K562 (cell line): ENCODE measurements at regions not wholly inside any gene's neighbourhood (a gene's known extent, or its start where the extent isn't known, plus 50 kb on each side); places are given as distances from the start of the nearest gene placed in this dataset.

Experiments
- ATAC-seq: fragments of 200-7000 bp; cut with Tn5 transposase; 3 replicates; pipeline ENCODE4 v1.9.1; 2020; ENCODE audit warnings: moderate library complexity
- BruUV-seq: library from RNA; stranded (reverse); fragments of 400-500 nt; replicated peaks from 2 replicates; lab custom pipeline; 2021; lab: Mats Ljungman, UMichigan
- CTCF ChIA-PET: fragments of 300-600 bp; formaldehyde crosslinking; extraction: SDS; loops from one replicate; lab custom pipeline; 2021; ENCODE audit warnings: low intra/inter-chr PET ratio; lab: Yijun Ruan, JAX
- POLR2A ChIA-PET: fragments of 300-600, 350-650 bp; sonication (Branson Sonifier 250); formaldehyde crosslinking; extraction: SDS; loops from one replicate; lab custom pipeline; 2021; ENCODE audit warnings: antibody characterized with exemption, inconsistent platforms; lab: Yijun Ruan, JAX
- DNase-seq, 4 experiments: peaks; one replicate each; pipeline versions ENCODE4 v3.0.0 to v3.0.0-alpha.2; 2011 to 2018; ENCODE audit warnings: low spot score in 3 of 4, mixed read lengths in 3 of 4; ENCODE audit errors: extremely low read depth in 1 of 4
- FAIRE-seq: peaks from 2 replicates; lab custom pipeline; 2011; peaks lifted over from hg19 to GRCh38; lab: Jason Lieb, UNC
- H2AFZ ChIP-seq: 2 replicates; pipeline ENCODE4 v1.6.0; 2011; ENCODE audit warnings: low read depth, low read length, control low read depth, inconsistent platforms
- H3K27ac ChIP-seq: fragments of 200-600 bp; 3 replicates; pipeline ENCODE4 v1.8.0; 2011; ENCODE audit warnings: low read depth, mild to moderate bottlenecking, control low read depth, inconsistent platforms, low read length, moderate library complexity, mixed read lengths; ENCODE audit errors: extremely low read depth
- H3K27me3 ChIP-seq, 2 experiments: fragments of 300-600 bp in 1 of 2; 2 replicates in 1 of 2; 3 replicates in 1 of 2; pipeline versions ENCODE4 v1.6.0 to v1.8.0; 2011; ENCODE audit warnings: inconsistent platforms in 2 of 2, low read length in 2 of 2, mild to moderate bottlenecking in 1 of 2, mixed read lengths in 1 of 2, moderate library complexity in 1 of 2; ENCODE audit not compliant: control insufficient read depth in 2 of 2, insufficient read depth in 2 of 2
- H3K36me3 ChIP-seq: fragments of 300-600 bp; 3 replicates; pipeline ENCODE4 v1.8.0; 2011; ENCODE audit warnings: mild to moderate bottlenecking, low read length, inconsistent platforms; ENCODE audit not compliant: control insufficient read depth, insufficient read depth
- H3K4me1 ChIP-seq, 2 experiments: fragments of 200-600 bp in 1 of 2; replicated peaks in 1 of 2; 2 replicates in 1 of 2; 3 replicates in 1 of 2; pipeline versions ENCODE4 v1.5.1 to v1.8.0; 2011; ENCODE audit warnings: inconsistent platforms in 2 of 2, low read length in 2 of 2, mild to moderate bottlenecking in 1 of 2, mixed read lengths in 1 of 2, moderate library complexity in 1 of 2; ENCODE audit not compliant: control insufficient read depth in 2 of 2, insufficient read depth in 2 of 2
- H3K4me2 ChIP-seq: 2 replicates; pipeline ENCODE4 v1.6.1; 2011; ENCODE audit warnings: low read length, control low read depth, inconsistent platforms, mixed read lengths; ENCODE audit not compliant: insufficient read depth
- H3K4me3 ChIP-seq: fragments of 200-600 bp; sonication (generic), shearing (Covaris generic); 2 replicates; pipeline ENCODE4 v1.5.1; 2016; ENCODE audit warnings: control low read depth, inconsistent platforms
- H3K79me2 ChIP-seq: fragments of 200-600 bp; 3 replicates; pipeline ENCODE4 v1.8.0; 2011; ENCODE audit warnings: low read length, inconsistent platforms; ENCODE audit not compliant: control insufficient read depth, insufficient read depth
- H3K9ac ChIP-seq, 2 experiments: 2 replicates each; pipeline versions ENCODE4 v1.6.0 to v1.6.1; 2011; ENCODE audit warnings: low read depth in 2 of 2, low read length in 2 of 2, control low read depth in 1 of 2, inconsistent platforms in 1 of 2, mild to moderate bottlenecking in 1 of 2, mixed read lengths in 1 of 2; ENCODE audit not compliant: insufficient read depth in 1 of 2
- H3K9me1 ChIP-seq: one replicate; pipeline ENCODE4 v1.6.0; 2011; ENCODE audit warnings: inconsistent platforms, mild to moderate bottlenecking, low read length, moderate library complexity; ENCODE audit not compliant: control insufficient read depth, insufficient read depth
- H3K9me3 ChIP-seq: replicated peaks from 2 replicates; pipeline ENCODE4 v1.5.1; 2011; ENCODE audit warnings: low read depth, low read length, inconsistent platforms; ENCODE audit not compliant: control insufficient read depth, insufficient read depth
- H4K20me1 ChIP-seq: replicated peaks from 2 replicates; pipeline ENCODE4 v1.6.1; 2011; ENCODE audit warnings: low read length, inconsistent platforms, mixed read lengths; ENCODE audit not compliant: control insufficient read depth, insufficient read depth
- ATF7 ChIP-seq: fragments of 450-650 bp; IDR thresholded peaks from 2 replicates; pipeline ENCODE4 v1.7.1; 2014; ENCODE audit warnings: mild to moderate bottlenecking, moderate library complexity
- C11orf30 ChIP-seq: fragments of 450-650 bp; IDR thresholded peaks from 2 replicates; pipeline ENCODE4 v1.6.1; 2016; ENCODE audit warnings: low read depth, mild to moderate bottlenecking
- DACH1 ChIP-seq: fragments of 450-650 bp; IDR thresholded peaks from 2 replicates; pipeline ENCODE4 v1.6.1; 2018; ENCODE audit not compliant: partially characterized antibody
- HMGN3 ChIP-seq: IDR thresholded peaks from 2 replicates; pipeline ENCODE4 v1.6.1; 2011; ENCODE audit warnings: borderline replicate concordance, low read depth, mild to moderate bottlenecking, mixed read lengths, low read length; ENCODE audit not compliant: insufficient read length; ENCODE audit errors: extremely low read depth
- MAFF ChIP-seq: IDR thresholded peaks from 2 replicates; pipeline ENCODE4 v1.6.1; 2012; ENCODE audit warnings: low read length, improper control_type of control experiment
- MAFG ChIP-seq: fragments of 450-650 bp; conservative IDR thresholded peaks from 2 replicates; pipeline ENCODE4 v1.6.1; 2016; ENCODE audit warnings: missing genetic modification characterization, missing compliant biosample characterization
- MAFK ChIP-seq: IDR thresholded peaks from 2 replicates; pipeline ENCODE4 v1.6.1; 2011; ENCODE audit warnings: low read length, improper control_type of control experiment
- MIER1 ChIP-seq: fragments of 450-650 bp; IDR thresholded peaks from 2 replicates; pipeline ENCODE4 v1.6.1; 2016; ENCODE audit warnings: antibody characterized with exemption, mild to moderate bottlenecking, low read depth
- NFATC3 ChIP-seq: fragments of 450-650 bp; IDR thresholded peaks from 2 replicates; pipeline ENCODE4 v1.6.1; 2017; ENCODE audit warnings: mild to moderate bottlenecking
- NONO ChIP-seq, 2 experiments: fragments of 200-400 bp in 1 of 2; fragments of 450-650 bp in 1 of 2; formaldehyde crosslinking in 1 of 2; IDR thresholded peaks; 2 replicates each; pipeline ENCODE4 v1.6.1; 2017; ENCODE audit warnings: low read depth in 2 of 2, mild to moderate bottlenecking in 2 of 2, moderate library complexity in 2 of 2, low read length in 1 of 2
- YY1 ChIP-seq, 3 experiments: IDR thresholded peaks; 2 replicates each; pipeline ENCODE4 v1.6.1; 2011; ENCODE audit warnings: low read length in 2 of 3, mild to moderate bottlenecking in 2 of 3, moderate library complexity in 2 of 3, borderline replicate concordance in 1 of 3, control low read depth in 1 of 3, low read depth in 1 of 3; ENCODE audit not compliant: insufficient read depth in 3 of 3, insufficient replicate concordance in 2 of 3, control insufficient read depth in 1 of 3, insufficient read length in 1 of 3; ENCODE audit errors: extremely low read depth in 1 of 3
- ZBTB1 ChIP-seq: sonication (generic); formaldehyde crosslinking; IDR thresholded peaks from 2 replicates; pipeline ENCODE4 v1.8.1; 2023; ENCODE audit warnings: missing genetic modification reagents, low read depth, mild to moderate bottlenecking, borderline replicate concordance
- ZNF316 ChIP-seq: fragments of 450-650 bp; IDR thresholded peaks from 2 replicates; pipeline ENCODE4 v1.6.1; 2016
- ZNF444 ChIP-seq: fragments of 250-450 bp; sonication (Bioruptor Pico); IDR thresholded peaks from 2 replicates; pipeline ENCODE4 v1.4.0; 2020; ENCODE audit warnings: mild to moderate bottlenecking, moderate library complexity
- ZNF445 ChIP-seq: fragments of 250-450 bp; sonication (Bioruptor Pico); IDR thresholded peaks from 2 replicates; pipeline ENCODE4 v1.4.0; 2020; ENCODE audit warnings: low read depth, mild to moderate bottlenecking, moderate library complexity
- WGBS: fragments of 100-300 bp; shearing (Covaris generic); methylation state at CpG from one replicate; pipeline ENCODE4 v1.1.6; 2016; ENCODE audit warnings: low coverage, mixed read lengths; ENCODE audit not compliant: insufficient coverage; ENCODE audit errors: missing lambda C conversion rate; 5-methylcytosine and 5-hydroxymethylcytosine counted together
- in situ Hi-C: fragments of 300-500 bp; cut with MboI; formaldehyde crosslinking; loops from 4 replicates; pipeline ENCODE4 v1.15.0; 2018; ENCODE audit warnings: inconsistent platforms, mixed read lengths
- intact Hi-C: fragments of 100-400 bp; cut with micrococcal nuclease; formaldehyde crosslinking; loops from 2 replicates; pipeline ENCODE4 v1.14.2; 2022
- TF ChIP-seq, protein P1 (sequence below): fragments of 150-350 bp; IDR thresholded peaks from 2 replicates; pipeline ENCODE4 v1.6.1; 2014; ENCODE audit warnings: low read depth, mild to moderate bottlenecking, low read length, borderline replicate concordance
- TF ChIP-seq, protein P2 (sequence below): fragments of 250-450 bp; sonication (Bioruptor Pico); IDR thresholded peaks from 2 replicates; pipeline ENCODE4 v1.8.0; 2021; ENCODE audit warnings: mild to moderate bottlenecking, moderate library complexity

DNA sequence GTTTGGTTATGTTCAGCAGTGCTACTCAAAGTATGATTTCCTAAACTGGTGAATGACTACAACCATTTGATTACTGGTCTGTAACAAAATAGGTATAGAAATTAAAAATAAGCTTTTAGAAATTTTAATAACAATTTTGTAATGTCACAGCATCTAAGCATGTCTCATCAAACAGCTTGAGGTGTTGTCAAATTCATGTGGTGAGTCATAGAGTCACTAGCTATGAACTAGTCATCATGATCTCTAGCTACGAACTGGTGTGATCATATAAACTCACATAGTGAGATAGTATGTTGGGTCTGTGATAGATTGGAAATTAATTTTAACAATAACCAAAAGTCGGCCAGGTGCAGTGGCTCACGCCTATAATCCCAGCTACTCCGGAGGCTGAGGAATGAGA is 213.9 kb upstream of the RBMS3 start (continued):
- TF ChIP-seq, protein P1, sequence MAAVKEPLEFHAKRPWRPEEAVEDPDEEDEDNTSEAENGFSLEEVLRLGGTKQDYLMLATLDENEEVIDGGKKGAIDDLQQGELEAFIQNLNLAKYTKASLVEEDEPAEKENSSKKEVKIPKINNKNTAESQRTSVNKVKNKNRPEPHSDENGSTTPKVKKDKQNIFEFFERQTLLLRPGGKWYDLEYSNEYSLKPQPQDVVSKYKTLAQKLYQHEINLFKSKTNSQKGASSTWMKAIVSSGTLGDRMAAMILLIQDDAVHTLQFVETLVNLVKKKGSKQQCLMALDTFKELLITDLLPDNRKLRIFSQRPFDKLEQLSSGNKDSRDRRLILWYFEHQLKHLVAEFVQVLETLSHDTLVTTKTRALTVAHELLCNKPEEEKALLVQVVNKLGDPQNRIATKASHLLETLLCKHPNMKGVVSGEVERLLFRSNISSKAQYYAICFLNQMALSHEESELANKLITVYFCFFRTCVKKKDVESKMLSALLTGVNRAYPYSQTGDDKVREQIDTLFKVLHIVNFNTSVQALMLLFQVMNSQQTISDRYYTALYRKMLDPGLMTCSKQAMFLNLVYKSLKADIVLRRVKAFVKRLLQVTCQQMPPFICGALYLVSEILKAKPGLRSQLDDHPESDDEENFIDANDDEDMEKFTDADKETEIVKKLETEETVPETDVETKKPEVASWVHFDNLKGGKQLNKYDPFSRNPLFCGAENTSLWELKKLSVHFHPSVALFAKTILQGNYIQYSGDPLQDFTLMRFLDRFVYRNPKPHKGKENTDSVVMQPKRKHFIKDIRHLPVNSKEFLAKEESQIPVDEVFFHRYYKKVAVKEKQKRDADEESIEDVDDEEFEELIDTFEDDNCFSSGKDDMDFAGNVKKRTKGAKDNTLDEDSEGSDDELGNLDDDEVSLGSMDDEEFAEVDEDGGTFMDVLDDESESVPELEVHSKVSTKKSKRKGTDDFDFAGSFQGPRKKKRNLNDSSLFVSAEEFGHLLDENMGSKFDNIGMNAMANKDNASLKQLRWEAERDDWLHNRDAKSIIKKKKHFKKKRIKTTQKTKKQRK, result no peak

DNA sequence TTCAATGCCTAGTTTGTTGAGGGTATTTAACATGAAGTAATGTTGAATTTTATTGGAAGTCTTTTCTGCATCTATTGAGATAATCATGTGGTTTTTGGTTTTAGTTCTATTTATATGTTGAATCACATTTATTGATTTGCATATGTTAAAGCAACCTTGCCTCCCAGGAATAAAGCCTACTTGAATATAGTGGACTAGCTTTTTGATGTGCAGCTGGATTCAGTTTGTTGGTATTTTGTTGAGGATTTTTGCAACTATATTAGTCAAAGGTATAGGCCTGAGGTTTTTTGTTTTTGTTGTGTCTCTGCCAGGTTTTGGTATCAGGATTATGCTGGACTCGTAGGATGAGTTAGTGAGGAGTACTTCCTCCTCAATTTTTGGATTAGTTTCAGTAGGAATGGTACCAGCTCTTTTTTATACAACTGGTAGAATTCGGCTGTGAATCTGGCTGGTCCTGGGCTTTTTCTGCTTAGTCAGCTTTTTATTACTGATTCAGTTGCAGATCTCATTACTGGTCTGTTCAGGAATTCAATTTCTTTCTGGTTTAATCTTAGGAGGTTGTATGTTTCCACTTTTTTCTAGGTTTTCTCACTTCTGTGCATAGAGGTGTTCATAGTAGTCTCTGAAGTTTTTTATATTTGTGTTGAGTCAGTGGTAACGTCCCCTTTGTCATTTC is 209.8 kb upstream of the RBMS3 start:
- DNase-seq (no peak), FAIRE-seq (no peak), ATAC-seq (no peak)
- WGBS, result 0% methylated on average over 3 of the region's 3 CpGs
- Histone ChIP-seq H3K36me3 (no peaks in the 10 kb centered on the region), H3K4me3 (no peak overlapping the region), H3K27ac (no peak overlapping the region), H3K9me1 (no peaks in the 10 kb centered on the region), H3K4me1 (no peaks in the 10 kb centered on the region), H3K79me2 (no peaks in the 10 kb centered on the region), H3K9ac (no peak overlapping the region), H2AFZ (no peak overlapping the region), H3K4me2 (no peak overlapping the region), H3K27me3 (no peaks in the 10 kb centered on the region), H4K20me1 (no peaks in the 10 kb centered on the region), H3K9me3 (no peaks in the 10 kb centered on the region)
- in situ Hi-C loops (no loop called here), intact Hi-C loops (no loop called here)
- POLR2A ChIA-PET, result no interaction called here
- no TSS peak for BruUV-seq
- CTCF ChIA-PET, result no interaction called here
- TF ChIP-seq MAFG (tag) (peak; percentile 82), ZBTB1 (CRISPR knock-in tag) (no peak), YY1 (IDR thresholded peaks at IDR 0.05; ENCODE audit: borderline replicate concordance in 1 of 3, control insufficient read depth in 1 of 3, extremely low read depth in 1 of 3, insufficient read depth in 3 of 3, insufficient read length in 1 of 3, insufficient replicate concordance in 2 of 3, low read depth in 1 of 3, low read length in 2 of 3) (no peak), MAFF (peak; percentile 94), C11orf30 (peak; percentile 75; the same call in 1 of the 2 replicates), MAFK (peak; percentile 96), DACH1 (no peak), ZNF445 (CRISPR knock-in tag) (no peak), NONO (IDR thresholded peaks at IDR 0.05; ENCODE audit: low read depth in 2 of 2, low read length in 1 of 2) (no peak), MIER1 (no peak), HMGN3 (no peak), NFATC3 (no peak), ZNF444 (CRISPR knock-in tag) (no peak), ZNF316 (peak; percentile 87), ATF7 (no peak)
- TF ChIP-seq, protein P2, sequence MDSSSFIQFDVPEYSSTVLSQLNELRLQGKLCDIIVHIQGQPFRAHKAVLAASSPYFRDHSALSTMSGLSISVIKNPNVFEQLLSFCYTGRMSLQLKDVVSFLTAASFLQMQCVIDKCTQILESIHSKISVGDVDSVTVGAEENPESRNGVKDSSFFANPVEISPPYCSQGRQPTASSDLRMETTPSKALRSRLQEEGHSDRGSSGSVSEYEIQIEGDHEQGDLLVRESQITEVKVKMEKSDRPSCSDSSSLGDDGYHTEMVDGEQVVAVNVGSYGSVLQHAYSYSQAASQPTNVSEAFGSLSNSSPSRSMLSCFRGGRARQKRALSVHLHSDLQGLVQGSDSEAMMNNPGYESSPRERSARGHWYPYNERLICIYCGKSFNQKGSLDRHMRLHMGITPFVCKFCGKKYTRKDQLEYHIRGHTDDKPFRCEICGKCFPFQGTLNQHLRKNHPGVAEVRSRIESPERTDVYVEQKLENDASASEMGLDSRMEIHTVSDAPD (CRISPR knock-in tag), result no peak
